Putamen (tissue), 1 donor: ENCODE measurements at regions not wholly inside any gene's neighbourhood (a gene's known extent, or its start where the extent isn't known, plus 50 kb on each side); places are given as distances from the start of the nearest gene placed in this dataset.

Experiments used
- DNase-seq: peaks from one replicate; pipeline ENCODE4 v3.0.0-alpha.2; 2016; ENCODE audit warnings: low spot score

DNA sequence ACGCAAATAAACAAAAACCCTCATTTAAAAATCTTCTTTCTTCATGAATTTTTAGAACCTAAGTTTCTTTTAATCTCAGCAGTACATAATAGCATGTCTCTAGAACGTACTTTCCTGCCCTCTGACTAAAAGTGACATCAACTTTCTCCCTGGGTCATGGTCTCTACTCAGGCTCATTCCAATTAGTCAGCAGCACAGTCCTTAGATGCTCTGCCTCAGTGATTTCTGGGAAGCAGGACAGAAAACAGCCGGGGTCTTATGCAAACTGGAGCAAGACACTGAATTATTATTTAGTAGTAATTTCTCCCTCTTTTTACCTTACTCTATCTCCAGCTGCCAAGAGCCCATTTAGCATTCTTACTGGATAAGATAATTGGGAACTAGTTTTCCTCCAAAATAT lies 365.2 kb downstream of the TUSC7 start:
- DNase-seq = peak; percentile 58

DNA sequence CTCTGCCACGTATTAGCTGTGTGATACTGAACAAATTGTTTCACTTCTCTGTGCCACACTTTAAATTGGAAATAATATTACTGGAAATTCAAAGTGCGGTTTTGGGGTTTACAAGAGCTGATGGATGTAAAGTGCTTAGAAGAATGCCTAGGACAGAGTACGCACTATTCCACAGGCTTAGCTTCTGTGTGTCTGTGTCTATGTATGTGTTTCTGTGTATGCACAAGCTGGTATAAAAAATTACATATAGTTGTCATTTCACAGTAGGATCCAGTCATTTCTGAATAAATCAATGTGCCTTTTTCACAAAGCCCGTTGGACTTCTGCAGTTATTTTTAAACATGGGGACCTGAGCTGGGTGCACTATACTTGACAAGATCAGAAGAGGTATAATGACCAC lies 370.4 kb downstream of the TUSC7 start:
- no peak for DNase-seq

DNA sequence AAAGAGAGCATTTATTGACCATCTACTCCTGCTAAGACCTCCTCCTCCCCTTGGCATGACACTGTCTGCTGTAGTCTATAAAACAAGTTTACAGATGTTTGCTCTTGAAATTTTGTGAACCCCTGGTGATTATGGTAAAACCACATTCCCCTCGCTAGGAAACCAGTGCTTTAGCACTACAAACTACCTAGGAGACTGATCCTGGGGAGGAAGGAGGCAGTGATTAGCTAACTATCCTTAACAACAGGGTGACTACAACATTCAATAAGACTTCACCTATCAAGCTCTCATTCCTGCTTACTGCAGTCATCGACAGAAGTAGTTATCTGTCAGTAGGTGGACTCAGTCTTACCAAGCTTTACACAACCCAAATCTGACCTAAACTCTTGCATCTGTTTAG lies 371.3 kb downstream of the TUSC7 start:
- DNase-seq = no peak

DNA sequence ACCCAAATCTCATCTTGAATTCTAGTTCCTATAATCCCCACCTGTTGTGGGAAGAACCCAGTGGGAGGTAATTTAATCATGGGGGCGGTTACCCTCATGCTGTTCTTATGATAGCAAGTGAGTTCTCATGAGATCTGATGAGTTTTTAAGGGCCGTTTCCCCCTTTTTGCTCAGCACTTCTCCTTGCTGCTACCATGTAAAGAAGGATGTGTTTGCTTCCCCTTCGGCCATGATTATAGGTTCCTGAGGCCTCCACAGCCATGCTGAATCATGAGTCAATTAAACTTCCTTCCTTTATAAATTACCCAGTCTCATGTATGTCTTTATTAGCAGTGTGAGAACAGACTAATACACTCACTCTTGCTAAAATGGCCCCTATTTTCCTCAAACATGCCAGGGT lies 374.7 kb downstream of the TUSC7 start:
- no peak for DNase-seq

DNA sequence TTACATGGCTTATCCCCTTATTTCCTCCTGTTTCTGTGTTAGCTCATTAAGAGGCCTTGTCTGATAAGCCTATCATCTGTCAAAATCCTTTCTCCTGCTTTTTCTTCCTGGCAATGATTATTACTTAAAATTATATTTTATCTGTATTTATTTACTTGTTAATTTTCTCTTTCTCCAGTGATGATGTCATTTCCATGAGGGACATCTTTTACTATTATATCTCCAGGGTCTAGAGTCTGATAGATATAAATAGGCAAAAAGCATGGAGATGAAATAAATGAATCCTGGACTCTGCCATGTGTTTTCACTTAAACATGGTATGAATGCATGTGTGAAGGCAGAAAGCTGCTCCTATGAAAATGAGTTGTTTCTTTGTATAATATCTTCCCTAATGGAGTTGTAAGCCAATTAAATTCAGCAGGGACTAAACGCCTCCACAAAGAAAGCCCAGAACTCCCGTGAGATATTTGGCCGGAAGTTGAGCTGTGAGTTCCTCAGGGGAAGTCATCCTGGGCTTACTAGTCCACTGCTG lies 375.2 kb downstream of the TUSC7 start:
- no peak for DNase-seq

DNA sequence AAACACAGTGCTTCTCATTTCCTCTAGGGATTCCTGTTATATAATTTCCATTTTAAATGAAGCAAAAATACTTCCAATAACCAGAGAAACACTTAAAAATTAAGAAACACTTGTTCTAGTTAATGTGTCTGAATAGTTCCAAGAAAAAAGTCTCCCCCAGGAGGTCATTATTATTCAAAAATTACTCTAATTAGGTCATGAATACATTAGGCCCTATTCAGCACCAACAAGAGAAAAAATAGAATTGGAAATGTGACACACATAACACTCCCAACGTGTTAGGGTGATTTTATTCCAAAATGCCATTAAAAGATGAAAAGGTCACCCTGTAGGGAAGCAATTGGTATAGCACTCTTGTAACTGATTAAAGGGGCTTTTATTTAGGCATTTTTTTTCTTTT lies 382.1 kb downstream of the TUSC7 start:
- peak; percentile 36 for DNase-seq

DNA sequence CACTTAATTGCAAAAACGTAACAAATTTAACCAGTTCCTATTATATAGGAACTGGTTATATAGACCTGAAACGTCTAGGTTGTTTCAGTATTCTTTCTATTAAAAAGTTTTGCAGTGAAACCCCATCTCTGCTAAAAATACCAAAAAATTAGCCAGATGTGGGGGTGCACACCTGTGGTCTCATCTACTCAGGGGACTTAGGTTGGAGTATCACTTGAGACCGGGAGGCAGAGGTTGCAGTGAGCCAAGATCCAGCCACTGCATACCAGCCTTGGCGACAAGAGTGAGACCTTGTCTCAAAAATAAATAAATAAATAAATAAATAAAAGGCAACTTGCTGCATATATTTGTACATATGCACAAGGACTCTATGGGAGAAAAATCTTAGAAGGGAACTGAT lies 387.0 kb downstream of the TUSC7 start:
- no peak for DNase-seq

DNA sequence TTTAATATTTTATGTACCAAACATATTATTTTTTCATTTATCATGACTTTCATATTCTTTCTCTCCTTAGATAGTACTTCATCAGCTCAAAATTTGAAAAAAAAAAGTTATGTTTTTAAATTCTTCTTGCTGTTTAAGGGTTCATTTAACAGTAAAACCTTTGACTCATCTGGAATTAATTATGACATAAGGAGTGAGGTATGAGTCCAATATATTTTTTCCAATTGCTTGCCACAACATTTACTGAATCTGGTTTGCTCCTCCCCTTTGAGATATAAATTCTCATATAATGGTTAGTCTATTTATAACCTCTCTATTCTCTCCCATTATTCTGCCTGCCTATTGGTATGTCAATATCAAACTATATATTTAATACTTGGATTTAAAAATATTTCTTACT lies 387.8 kb downstream of the TUSC7 start:
- DNase-seq = no peak

DNA sequence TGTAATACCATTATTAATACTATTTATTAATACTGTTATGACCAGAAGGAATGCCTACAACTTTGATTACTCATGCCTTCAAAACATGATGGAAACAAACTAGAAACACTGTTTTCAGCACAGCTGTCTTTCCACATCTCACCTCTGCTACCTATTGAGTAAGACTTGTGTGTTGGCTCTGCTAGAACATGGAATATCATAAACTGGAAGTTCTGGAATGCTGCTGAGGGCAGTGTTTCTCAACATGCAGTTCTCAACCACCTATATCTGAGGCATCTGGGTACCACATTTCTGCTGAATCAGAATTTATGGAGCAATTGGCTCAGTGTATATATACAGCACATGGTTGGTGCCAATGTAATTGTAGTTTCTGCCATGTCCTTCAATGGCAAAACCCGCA lies 392.1 kb downstream of the TUSC7 start:
- no peak for DNase-seq

DNA sequence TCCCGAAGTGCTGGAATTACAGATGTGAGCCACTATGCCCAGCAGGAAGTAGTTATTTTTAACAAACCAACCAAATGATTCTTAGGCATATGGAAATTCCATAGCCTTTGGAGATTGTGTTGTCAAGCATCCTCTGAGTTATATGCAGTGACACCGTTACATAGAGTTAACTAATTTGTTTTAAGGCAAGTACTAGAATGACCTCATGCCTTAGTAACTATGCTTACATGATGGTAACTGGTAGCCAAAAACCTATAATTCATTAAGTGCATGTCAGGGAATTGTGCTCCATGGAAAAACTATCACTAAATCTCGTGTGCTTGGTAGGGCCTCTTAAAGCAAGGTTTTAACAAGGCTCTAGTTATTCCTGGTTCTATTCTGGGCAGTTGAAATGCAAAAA lies 392.8 kb downstream of the TUSC7 start:
- no peak for DNase-seq

DNA sequence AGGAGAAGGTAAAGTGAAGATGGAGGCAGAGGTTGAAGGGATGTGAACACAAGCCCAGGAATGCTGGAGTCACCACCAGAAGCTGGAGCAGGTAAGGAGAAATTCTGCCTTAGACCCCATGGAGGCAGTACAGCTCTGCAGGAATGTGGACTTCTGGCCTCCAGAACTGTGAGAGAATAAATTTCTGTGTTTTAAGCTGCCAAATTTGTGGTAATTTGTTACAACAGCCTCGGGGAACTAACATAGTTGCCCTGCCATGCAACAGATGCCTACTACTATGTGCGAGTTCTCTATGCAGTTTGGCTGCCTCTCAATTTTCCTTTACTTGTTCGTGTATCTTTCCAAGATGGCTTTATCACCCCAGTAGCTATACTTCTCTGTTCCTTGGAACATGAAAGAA lies 394.1 kb downstream of the TUSC7 start:
- DNase-seq = no peak

DNA sequence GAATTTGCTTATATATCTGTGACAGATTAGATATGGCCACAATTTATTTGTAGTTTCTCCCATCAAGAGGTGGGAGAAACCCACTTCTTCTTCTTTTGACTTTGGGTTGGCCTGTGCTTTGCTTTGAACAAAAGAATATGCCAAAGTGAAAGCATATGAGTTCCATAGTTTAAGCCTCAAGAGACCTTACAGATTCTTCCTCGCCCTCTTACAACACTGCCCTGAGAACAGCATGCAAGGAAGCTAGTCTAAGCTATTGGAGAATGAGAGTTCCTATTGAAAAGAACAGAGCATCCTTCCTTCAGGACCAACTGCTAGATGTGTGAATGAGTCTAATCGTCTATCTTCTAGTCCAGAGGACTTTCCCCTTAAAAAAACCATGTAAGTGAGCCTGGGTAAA lies 394.8 kb downstream of the TUSC7 start:
- no peak for DNase-seq

DNA sequence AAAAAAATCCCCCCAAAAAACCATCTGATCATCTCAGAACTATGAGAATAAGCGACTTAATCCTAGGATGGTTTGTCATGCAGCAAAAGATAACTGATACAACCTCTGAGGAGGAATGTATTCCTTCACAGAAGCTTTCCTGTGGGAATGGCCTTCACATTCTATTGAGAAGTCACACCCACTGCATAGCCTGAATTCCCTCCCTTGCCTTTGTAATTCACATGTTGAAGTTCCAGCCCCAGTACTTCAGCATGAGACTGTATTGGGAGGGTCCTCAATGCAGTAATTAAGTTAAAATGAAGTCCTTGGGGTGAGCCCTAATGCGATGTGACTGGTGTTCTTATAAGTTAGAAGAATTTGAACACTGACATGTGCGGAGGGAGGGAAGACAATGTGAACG lies 395.2 kb downstream of the TUSC7 start:
- DNase-seq = no peak

DNA sequence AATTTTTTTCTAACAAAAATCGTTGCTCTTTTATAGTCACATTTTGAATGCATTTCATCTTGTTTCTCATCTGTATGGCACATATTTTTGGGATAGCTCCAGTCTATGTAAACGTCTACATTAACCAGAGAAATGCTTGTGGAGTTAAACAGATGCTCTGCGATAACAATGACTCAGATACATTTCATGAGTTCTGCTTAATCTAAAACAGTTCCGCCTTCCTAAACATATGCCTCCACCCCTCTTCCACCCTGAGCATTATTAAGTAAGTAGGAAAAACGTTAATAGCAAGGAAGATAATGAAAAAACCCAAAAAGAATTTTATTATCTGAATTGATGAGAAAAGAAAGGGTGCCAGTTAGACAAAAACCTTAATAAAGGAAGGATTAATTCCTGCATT lies 396.1 kb downstream of the TUSC7 start:
- DNase-seq = no peak

DNA sequence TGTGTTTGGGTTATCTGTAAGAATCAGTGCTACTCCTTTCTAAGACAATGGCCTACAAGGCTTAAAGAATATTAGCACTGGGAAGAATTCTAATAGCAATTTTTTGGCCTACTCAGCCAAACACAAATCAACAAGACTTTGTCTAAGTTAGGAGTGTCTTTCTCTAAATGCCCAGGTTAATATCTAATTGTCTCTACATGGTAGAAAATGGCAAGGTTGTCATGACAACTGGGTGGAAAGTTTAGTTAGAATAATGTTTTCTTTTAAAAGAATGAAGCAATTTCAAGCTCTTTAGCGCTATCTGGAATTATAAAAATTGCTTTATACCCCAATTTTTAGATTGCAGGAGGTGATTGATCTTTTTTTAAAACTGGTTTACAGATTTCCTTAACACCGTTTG lies 396.8 kb downstream of the TUSC7 start:
- DNase-seq = no peak

DNA sequence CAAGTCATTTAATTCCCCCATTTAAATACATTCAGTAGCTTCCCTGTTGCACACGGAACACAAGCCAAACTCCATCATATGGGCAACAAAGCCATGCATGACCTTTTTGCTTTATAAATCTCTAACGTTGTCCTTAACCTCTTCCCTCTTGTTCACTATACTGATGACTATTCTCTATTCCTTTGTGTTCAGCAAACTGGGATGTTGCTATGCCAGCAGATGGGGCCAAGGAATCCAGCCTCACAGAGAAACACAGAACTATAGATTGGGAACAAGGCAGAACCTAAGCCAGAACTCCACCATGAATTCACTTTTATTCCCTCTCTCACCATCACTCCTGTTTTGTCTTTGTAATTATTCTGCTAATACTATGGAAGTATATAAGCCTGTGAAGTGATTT lies 398.4 kb downstream of the TUSC7 start:
- no peak for DNase-seq

DNA sequence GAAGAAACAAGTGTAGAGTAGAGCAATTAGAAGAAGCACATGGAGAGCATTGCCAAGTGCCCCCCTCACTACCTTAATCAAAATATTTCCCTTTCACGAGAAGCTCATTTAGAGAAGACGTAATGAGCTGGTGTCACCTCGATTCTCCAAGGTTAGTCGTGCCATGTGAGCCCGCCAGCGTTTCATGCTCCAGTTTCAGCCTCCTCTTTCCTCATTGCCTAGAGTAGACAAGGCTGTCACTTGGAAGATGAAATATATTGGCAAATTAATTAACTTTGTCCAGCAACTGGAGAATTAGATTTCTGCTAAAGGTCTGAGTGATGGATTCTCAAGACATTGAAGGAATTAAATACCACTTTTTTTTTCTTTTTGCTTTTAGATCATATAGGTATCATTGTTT lies 399.6 kb downstream of the TUSC7 start:
- no peak for DNase-seq

DNA sequence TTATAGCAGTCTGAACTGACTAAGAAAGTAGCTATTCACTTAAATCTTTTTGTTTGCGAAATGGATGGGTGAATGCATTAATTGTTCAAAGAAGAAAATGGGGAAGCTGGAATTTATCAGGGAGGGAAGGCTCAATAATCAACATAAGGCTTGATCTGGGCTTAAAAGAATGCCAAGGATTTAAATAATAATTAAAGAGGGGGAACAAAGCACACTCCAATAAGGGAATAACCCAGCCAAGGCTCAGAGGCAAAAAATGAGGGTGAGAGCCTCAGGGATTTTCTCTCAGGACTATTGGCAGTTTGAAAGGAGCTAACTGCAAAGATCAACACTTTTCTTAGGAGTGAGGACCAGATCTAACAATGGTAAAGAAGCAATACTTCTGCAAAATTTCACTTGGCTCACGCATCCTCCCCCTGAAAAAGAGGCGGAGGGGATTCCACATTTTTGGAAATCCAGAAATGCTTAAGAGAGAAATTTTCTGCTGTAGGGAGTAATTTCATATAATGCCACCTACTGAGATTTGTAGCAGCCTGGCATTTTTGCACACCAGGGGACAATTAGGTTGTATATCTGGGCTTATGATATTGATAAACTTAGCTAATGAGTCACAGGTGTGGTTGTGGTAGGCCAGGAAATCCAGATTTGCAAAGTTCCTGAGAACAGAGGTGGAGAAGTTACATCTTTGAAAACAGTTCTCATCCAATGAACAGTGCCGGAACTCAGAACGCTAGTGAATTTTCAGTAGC lies 405.1 kb downstream of the TUSC7 start:
- DNase-seq = no peak

DNA sequence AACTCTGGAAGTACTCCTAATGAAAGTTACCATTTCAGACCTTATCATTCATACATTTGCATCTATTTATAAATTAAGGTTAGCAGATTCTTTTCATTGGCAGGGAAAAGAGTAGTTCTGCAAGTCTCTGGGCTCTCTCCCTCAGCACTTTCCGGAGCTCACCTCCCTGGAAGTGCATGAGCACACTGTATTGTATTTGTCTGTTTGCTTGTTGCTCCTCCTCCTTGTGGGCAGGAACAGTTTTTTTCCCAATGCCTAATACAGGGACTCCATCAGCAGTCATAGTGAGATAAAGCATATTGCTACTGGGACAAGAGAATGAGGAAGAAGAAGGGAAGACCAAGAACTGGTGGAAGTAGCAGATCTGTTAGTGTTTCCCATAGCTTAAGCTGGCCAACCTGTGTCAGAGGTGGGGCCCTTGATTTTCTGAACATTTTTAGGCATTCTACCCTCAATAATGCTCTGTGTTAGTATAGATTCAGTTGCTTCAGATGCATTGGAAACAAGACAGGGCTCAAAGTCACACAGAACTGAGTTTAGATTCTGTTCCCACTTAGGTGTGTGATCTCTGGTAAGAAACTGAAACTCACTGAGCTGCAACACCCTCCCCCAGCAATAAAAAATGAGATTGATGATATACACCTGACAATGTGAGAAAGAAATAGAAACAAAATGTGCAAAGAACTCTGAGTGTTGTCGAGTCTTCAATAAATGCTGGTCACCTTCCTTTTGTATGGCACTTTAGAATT lies 407.8 kb downstream of the TUSC7 start:
- DNase-seq = no peak

DNA sequence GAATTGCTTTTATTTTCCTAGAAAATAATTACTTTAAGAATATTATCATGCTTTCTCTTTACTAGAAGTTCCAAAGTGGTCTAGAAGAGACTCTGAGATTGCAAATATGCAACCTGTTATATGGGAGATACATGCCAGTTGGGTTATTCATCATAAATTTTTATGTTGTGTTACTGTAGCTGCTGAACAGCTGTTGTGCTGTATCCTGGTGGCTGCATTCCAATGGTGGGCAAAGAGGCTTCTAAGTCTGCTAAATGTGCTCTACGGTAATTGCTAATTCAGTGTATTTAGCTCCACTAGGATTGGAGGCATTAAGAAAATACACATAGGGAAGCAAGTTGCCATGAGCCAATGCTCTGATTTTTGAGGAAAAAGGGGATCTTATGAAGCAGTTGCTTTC lies 409.0 kb downstream of the TUSC7 start:
- no peak for DNase-seq

DNA sequence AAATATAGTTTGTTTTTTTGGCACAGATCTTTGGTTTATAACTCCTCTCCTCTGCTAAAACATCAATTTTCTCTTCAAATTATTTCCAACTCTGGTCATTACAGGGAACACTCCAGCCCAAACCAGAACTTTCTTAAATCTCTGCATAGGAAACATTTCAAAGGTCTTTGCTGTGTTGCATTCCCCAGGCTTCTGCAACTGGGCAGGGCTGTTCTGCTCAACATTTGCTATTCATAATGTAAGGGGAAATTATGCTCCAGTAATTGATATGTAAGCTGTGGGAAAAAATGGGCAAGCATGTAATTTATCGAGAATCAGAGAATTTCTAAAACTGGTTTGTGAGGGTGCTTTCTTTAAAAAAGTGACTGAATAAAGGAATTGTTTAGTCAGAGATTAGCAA lies 410.4 kb downstream of the TUSC7 start:
- DNase-seq = no peak

DNA sequence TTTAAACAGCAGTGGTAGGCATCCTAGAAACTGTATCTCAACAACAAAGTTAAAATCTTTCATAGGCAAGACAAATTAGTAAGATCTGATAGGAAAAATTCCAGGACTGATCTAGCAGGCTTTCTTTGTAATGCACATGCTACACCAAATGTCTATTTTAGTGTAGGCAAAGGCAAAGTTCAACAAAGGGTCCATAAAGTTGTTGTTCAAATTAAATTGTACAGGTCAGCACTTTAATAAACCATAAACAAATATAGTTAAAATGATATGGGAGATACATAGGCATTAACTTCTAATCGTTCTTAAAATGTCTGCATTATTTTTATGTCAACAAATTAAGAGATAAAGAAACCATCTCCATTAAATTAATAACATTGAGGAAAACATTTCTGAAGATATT lies 413.0 kb downstream of the TUSC7 start:
- DNase-seq = no peak

DNA sequence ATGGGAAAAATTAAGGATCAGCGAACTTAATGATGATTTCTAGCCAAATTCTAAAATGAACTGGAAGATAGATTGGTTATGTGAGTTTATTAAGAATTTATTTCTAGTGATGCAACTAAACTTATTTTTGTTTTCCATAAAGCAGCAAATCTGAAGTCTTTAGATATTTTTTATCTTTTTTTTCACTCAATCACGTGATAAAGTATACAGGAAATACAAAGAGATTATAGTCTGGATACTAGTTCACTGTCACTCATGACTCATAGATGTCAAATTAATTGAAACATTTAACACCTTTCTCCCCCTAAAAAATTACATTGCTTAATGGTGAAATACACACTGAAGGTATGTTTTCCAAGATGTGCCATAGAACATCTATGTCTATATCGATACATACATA lies 416.9 kb downstream of the TUSC7 start:
- DNase-seq = no peak
